HG03457 (cell line): ENCODE measurements at regions not wholly inside any gene's neighbourhood (a gene's known extent, or its start where the extent isn't known, plus 50 kb on each side); places are given as distances from the start of the nearest gene placed in this dataset.
"Not testable (repeated sequence)": the region's sequence is repeated elsewhere in the genome, so short reads cannot be mapped to it uniquely, and the experiment has no call there.

Source experiments
- ATAC-seq: cut with Tn5 transposase; IDR thresholded peaks from one replicate; pipeline ENCODE4 v1.9.1; 2021; ENCODE audit warnings: moderate number of reproducible peaks; ENCODE audit not compliant: unreplicated experiment

DNA sequence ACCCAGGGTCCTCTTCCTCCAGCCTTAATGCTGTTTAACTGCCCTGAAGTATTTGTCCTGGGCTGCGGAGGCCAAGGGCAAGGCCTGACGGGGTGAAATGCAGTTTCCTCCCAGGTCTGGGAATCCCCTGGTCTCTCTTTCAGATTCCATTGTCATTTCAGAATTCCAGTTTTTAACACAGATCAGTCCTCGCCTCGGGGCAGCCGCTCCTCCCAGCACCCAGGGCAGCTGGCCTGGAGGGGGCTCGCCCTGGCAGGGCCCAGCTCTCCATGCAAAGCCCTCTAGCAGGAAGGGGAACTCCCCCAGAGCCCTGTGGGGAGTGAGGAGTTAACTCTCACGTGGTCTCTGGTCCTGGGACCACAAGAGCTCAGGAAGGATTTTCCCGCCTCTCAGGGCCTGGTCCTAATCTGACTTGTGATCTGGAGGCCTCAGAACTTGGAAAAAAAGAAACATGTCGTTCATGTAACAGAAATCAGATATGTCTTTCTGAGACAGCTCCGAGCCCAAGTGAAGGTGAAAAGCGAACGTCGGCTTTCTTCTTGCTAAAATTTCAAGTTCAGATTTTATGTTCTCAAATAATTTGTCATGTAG is 265.6 kb upstream of the SFSWAP start:
- ATAC-seq: no peak

DNA sequence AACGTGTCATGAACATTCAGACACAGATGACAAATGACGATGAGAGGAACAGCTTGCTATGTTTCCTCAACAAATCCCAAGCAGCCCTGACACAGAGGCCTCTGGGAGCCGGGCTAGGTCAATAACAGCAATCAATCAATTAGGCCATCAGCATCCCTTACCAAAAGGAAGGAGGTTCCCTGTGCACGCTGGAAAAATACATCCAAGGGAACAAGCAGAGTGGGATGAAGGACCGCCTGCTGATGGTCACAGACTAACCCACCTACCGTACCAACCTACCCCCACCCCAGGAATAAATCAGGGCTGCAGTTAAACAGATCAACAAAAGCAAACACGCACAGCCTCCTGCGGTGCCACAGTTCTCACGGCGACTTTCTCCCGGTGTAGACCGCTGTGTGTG is 265.1 kb upstream of the SFSWAP start:
- ATAC-seq: no peak

DNA sequence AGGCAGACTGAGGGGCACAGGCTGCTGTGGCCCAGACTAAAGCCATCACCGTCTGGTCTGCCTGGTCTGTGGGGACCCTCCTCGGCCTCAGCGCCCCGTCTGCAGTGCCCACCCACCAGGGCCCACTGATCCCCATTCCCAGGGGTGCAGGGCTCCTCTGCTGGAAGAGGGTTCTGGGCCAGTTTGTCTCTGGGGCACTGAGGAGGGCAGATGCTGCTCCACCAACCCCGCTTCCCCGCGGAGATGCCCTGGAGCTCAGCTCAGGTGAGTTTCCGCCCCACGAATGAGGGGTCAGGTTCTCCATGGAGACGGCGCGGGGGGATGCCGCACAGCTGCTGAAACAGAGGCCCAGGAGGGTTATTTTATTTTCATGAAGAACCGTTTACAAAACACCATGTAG is 263.3 kb upstream of the SFSWAP start:
- ATAC-seq: not testable (repeated sequence)

GRCh38 chr12:131448254-131448795 is 262.6 kb upstream of the SFSWAP start:
- ATAC-seq: no peak

DNA sequence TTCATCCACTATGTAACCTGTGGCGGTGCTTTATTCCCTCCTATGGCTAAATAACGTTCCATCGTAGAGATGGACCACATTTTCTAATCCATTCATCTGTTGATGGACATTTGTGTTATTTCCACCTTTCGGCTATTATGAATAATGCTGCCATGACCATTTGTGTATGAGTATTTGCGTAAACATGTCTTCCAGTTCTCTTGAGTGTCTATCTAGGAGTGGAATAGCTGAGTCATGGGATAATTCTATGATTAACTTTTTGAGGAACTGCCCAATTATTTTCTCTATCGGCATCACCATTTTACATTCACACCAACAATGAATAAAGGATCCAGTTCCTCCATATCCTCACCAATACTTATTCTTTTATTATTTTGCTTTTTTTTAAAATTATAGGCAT is 261.9 kb upstream of the SFSWAP start:
- ATAC-seq: no peak

DNA sequence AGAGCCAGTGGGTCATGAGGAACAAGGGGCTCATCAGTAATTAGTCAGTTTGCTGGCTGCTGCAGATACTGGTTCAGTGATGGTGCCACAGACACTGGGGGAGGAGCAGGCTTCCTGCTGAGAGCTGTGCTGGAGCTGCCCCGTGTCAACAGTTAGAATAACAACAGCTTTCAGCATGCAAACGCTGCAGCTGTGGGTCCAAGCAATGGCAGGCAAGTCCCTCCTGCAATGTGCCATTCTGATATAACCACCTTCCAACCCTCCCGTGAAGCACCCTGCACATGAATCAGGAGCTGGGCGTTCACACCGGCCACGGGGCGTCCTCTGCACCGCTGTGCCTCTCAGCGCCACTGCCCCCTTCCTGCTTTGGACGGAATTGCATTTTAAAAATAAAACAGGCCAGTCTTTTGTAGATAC is 258.4 kb upstream of the SFSWAP start:
- no peak for ATAC-seq

- ATAC-seq: no peak
These were observed 256.3 kb upstream of the SFSWAP start for GRCh38 chr12:131454418-131455217.

DNA sequence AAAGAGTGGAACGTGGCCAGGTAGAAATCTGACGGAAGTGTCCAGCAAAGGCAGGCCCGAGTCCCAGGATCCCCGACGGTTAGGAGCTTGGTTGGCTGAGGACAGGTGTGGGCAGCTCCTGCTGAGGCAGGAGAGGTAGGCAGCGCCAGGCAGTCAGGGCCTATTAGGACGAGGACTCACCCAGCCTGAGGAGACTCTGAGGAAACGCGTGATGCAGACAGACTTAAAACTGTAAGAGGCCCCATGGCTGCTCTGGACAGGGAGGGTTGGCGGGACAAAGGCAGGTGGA is 255.7 kb upstream of the SFSWAP start:
- no peak for ATAC-seq

DNA sequence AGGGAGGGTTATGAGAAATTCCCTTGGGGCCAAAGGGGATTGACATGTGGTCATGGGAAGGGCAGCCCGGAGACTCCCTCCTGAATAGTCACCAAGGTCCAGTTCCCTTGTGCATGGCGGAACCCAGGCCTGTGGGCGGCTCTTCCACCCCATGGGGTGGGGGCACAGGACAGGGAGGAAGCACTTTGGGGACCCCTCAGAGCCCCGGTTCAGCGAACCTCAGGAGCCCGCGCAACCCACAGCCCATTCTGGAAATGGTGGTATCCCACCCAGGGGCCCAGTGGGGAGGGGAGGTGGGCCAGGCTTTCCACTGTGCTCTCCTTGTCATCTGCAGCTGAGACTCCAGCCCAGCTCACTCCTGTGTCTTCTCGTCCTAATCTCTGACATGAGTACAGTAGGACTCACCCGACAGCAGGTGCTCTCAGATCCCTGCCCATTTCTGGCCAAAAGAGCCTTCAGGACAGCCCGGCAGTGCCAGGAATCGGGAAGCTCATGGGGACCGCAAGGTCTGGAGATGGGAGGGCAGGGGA is 255.2 kb upstream of the SFSWAP start:
- no peak for ATAC-seq

DNA sequence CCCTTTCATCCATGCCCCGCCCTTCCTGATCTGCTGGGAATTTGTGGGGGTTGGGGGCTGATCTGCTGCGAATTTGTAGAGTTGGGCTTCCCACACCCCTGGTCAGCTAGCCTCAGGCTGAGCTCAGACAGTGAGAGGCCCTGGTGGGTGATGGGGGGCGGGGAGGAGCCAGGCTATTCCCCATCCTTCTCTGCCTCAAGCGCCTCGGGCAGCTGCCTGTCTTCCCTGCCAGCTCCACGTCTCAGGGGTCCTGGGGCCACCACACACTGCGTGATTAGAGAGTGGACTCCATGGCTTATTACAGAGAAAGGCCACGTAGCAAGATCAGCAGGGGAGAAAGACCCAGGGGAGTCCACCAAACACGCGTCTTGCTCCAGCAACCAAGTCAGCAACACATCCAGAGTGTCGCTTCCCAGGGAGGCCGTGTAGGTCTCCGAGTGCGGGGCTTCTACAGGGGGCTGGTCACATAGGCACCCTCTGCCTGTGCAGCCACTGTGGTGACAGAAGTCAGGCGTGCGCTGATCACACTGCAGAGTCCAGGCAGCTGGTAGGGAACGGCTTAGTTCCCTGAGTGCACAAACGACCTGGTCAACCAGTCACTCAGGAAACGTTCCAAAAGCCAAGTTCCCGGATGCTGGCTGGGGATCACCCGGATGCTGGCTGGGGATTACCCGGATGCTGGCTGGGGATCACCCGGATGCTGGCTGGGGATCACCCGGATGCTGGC is 254.4 kb upstream of the SFSWAP start:
- no peak for ATAC-seq

DNA sequence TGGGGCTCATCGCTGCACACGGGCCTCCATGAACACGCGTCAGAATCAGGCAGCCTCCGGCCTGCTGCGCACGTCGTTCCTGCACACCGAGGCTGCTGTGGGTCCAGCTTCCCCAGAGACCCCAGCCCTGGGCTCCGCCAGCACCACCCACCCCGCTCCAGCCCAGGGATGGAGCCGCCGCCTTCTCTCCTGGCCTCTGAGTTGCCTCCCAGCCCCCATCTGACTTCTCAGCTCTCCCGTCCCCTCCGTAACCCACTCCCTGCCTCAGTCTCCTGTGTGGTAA is 253.9 kb upstream of the SFSWAP start:
- no peak for ATAC-seq

GRCh38 chr12:131457331-131458047 is 253.4 kb upstream of the SFSWAP start:
- ATAC-seq: no peak

DNA sequence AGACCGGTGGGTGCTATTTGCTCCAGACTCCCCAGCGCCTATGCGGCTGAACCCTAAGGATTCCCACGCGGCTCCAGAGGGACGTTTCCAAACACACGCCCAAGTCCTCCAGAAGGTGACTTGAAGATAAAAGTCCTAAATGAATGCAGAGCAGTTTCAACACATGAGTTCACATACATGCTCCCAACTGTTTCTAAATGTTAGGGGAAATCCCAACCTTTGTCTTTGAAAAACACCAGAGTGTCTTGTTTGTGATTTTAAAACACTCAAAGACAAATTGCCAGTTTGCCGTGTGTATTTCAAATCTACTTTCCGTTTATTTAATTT is 252.9 kb upstream of the SFSWAP start:
- ATAC-seq: no peak

- ATAC-seq: no peak
These were observed 251.7 kb upstream of the SFSWAP start for GRCh38 chr12:131458931-131459772.

- no peak for ATAC-seq
These were observed 251.0 kb upstream of the SFSWAP start for GRCh38 chr12:131459773-131460365.

- ATAC-seq: no peak
These were observed 250.4 kb upstream of the SFSWAP start for GRCh38 chr12:131460520-131460919.

DNA sequence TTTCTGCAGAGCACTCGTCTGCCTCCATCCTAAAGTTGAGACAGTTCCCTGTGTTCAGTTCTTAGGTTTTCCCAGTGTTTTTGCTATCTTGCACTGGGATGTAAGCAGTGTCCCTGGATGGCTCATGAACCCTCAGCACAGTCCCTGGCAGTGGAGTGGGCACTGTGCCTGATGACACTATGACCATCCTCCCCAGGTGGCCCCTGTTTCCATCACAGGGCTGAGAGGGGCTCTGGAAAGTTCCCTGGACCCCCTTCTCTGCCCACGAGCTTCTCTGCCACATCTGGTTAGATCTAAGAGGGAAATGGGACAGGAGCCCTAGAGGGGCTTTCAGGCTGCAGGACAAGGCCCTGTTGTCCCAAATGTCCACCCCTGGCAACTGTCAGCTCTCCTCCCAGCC is 249.8 kb upstream of the SFSWAP start:
- ATAC-seq: no peak

- ATAC-seq: no peak
These were observed 247.7 kb upstream of the SFSWAP start for GRCh38 chr12:131463174-131463573.

DNA sequence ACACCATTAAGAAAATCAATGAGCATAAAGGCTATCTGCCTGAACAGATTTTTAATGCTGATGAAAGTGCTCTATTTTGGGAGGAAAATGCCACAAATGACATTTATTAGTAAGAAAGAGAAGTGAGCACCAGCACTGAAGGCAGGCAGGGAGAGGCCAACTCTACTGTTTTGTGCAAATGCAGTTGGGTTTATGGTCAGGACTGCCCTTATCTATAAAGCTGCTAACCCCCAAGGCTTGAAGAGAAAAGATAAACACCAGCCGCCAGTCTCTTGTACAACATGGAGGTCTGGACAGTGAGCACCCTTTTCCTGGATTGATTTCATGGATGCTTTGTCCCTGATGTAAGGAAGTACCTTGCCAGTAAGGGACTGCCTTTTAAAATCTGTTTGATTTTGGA is 246.8 kb upstream of the SFSWAP start:
- no peak for ATAC-seq

GRCh38 chr12:131466306-131466705 is 244.6 kb upstream of the SFSWAP start:
- ATAC-seq: no peak
